Chondrocyte (in vitro differentiated cells): ENCODE measurements at regions not wholly inside any gene's neighbourhood (a gene's known extent, or its start where the extent isn't known, plus 50 kb on each side); places are given as distances from the start of the nearest gene placed in this dataset.

Experiments used
- DNase-seq: peaks from one replicate; pipeline ENCODE4 v3.0.0; 2021; ENCODE audit warnings: mixed read lengths, low spot score
- H3K27ac Mint-ChIP-seq: one replicate; pipeline ENCODE4 v1.8.0; 2021; ENCODE audit warnings: mild to moderate bottlenecking, moderate library complexity, mixed read lengths; ENCODE audit not compliant: unreplicated experiment
- H3K27me3 Mint-ChIP-seq: 2 replicates; pipeline ENCODE4 v1.8.0; 2021; ENCODE audit warnings: low read depth, mixed read lengths
- H3K36me3 Mint-ChIP-seq: 2 replicates; pipeline ENCODE4 v1.8.0; 2021; ENCODE audit warnings: low read depth, mixed read lengths
- H3K4me1 Mint-ChIP-seq: 2 replicates; pipeline ENCODE4 v1.8.0; 2021; ENCODE audit warnings: low read depth, mild to moderate bottlenecking, mixed read lengths
- H3K4me3 Mint-ChIP-seq: one replicate; pipeline ENCODE4 v1.8.0; 2021; ENCODE audit warnings: mild to moderate bottlenecking, moderate library complexity, mixed read lengths; ENCODE audit not compliant: unreplicated experiment
- H3K9me3 Mint-ChIP-seq: 2 replicates; pipeline ENCODE4 v1.8.0; 2021; ENCODE audit warnings: low read depth, mixed read lengths
- TF ChIP-seq, protein P1 (sequence below): fragments of 200-600 bp; sonication (generic); IDR thresholded peaks from 2 replicates; pipeline ENCODE4 v1.5.0; 2021; ENCODE audit warnings: antibody characterized with exemption, mild to moderate bottlenecking, moderate library complexity

DNA sequence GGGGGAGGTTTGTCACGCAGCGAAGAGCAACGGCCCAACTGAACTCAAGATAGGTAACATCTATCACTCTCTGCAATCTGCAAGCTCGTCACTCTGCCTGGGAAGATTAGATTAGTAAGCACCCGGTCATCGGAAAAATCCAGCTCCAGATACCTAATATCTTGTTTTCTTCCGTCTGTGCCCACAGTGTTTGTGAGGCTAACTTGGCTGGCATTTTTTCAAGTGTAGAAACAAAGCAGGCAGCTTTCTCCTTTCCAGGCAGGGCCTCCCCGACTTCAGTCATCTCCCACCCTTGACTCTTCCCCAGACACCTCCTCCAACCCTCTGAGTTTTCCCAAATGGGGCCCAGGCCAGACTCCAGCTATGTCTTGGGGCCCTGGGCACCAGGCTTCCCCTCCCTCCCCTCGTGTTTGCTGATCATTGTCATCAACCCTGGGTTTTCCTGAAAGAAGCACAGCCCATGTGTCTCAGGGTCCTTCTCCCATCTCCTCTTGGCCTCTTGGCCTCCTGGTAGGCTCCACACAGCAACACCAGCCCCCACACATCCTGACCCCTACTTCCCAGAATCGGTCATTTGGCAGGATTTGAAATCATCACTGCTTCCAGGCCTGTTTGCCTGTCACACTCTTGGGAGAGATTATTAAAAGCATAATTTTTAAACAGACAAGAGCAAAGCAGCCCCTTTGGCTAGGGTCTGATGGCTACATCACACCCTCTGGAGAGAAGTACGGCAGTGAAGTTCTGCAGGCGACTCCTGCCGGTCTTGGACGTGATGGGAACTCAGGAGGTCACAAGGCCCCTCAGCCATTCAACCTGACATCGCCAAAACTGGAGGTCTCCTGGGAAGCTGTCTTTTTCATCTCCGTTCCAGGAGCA, 144.9 kb upstream of the ID2 start:
- H3K4me3 Mint-ChIP-seq: no peak overlapping the region
- TF ChIP-seq, protein P1, sequence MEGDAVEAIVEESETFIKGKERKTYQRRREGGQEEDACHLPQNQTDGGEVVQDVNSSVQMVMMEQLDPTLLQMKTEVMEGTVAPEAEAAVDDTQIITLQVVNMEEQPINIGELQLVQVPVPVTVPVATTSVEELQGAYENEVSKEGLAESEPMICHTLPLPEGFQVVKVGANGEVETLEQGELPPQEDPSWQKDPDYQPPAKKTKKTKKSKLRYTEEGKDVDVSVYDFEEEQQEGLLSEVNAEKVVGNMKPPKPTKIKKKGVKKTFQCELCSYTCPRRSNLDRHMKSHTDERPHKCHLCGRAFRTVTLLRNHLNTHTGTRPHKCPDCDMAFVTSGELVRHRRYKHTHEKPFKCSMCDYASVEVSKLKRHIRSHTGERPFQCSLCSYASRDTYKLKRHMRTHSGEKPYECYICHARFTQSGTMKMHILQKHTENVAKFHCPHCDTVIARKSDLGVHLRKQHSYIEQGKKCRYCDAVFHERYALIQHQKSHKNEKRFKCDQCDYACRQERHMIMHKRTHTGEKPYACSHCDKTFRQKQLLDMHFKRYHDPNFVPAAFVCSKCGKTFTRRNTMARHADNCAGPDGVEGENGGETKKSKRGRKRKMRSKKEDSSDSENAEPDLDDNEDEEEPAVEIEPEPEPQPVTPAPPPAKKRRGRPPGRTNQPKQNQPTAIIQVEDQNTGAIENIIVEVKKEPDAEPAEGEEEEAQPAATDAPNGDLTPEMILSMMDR: no peak
- peaks cover 19% of the 10 kb centered on the region for H3K4me1 Mint-ChIP-seq
- no peak for DNase-seq
- H3K9me3 Mint-ChIP-seq: peaks cover 6% of the 10 kb centered on the region
- no peak overlapping the region for H3K27ac Mint-ChIP-seq
- no peaks in the 10 kb centered on the region for H3K36me3 Mint-ChIP-seq
- H3K27me3 Mint-ChIP-seq: no peaks in the 10 kb centered on the region

DNA sequence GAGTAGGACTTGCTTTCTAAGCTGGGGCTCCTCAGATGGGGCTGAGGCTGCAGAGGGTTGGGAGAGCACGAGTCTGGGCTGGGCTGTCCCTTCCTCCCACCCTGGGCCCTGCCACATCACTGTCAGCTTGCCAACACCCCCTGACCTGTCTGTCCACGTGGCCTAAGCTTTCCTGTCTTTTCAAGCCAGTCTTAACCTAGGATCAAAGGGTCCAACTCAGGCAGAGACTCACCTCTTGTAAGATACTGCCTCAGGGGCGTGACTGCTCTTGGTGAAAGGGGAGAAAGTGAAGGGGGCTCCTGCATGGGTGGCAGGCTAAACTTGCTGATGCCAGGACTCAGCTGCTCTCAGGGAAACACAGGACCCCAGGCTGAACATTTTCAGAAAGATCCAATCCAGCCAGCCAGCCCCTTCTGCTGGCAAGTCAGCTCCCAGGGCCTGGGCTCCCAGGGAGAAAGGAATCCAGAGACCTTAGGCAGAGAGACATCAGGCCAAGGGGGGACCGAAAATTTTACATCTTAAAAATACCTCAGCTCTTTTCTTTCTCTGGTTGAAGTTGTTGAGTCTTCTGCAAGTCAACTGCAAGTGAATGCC, 144.2 kb upstream of the ID2 start:
- peaks cover 2% of the 10 kb centered on the region for H3K9me3 Mint-ChIP-seq
- H3K27ac Mint-ChIP-seq: no peak overlapping the region
- no peaks in the 10 kb centered on the region for H3K36me3 Mint-ChIP-seq
- TF ChIP-seq, protein P1: no peak
- DNase-seq: no peak
- H3K27me3 Mint-ChIP-seq: no peaks in the 10 kb centered on the region
- H3K4me1 Mint-ChIP-seq: peaks cover 20% of the 10 kb centered on the region
- H3K4me3 Mint-ChIP-seq: no peak overlapping the region

DNA sequence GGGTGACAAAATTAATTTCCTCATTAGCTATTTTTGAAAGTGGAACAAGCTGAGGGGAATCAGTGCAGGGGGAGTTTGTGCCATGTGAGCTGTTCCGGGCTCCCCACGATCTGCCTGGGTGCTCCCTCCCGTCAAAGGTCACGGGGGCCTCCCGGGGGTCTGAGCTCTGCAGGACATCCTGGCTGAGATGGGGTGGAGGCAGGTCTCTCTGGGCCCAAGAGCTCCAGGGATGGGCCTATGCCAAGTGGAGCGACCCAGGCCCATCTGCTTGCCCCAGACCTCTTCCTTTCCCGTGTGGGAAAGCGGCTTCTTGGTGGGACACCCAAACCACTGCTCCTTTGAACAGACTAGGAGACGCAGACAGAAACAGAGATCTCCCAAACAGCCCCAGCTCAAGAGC, 143.3 kb upstream of the ID2 start:
- H3K4me3 Mint-ChIP-seq: no peak overlapping the region
- H3K9me3 Mint-ChIP-seq: no peaks in the 10 kb centered on the region
- no peaks in the 10 kb centered on the region for H3K27me3 Mint-ChIP-seq
- no peak for DNase-seq
- TF ChIP-seq, protein P1: no peak
- no peak overlapping the region for H3K27ac Mint-ChIP-seq
- peaks cover 29% of the 10 kb centered on the region for H3K4me1 Mint-ChIP-seq
- no peaks in the 10 kb centered on the region for H3K36me3 Mint-ChIP-seq

DNA sequence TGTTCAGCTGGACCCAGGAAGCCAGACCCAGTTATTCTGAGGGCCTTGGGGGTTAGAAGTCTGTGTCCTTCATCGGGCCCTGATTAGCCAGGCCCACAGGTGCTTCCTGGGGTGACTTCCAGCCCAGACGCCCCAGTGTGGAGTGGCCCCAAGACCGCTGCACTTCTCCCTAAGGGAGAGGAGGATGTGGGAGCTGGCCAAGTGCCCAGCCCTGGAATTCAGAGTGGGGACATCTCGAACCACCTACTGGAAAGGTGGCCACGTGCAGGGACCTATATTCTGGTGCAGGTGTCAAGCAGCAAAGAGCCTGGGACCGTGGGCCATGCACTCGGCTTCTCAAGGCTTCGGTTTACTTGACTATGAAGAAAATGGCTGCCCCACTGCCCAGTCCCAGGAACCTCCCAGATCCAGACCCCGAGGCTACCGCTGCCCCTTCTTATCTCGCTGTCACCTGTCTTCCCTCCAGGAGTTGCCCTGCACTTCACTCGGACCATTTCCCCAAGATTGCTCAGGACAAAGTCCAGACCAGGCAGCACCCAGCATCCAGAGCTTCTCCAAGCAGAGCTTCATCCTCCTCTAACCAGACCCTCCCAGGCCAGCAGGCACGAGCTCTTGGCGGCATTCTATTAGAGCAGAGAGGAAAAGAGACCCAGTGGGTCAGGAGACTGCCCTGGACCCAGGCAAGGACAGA, 142.8 kb upstream of the ID2 start:
- Mint-ChIP-seq H3K27me3 (no peaks in the 10 kb centered on the region), H3K9me3 (no peaks in the 10 kb centered on the region), H3K27ac (no peak overlapping the region), H3K4me3 (no peak overlapping the region), H3K36me3 (no peaks in the 10 kb centered on the region), H3K4me1 (peaks cover 35% of the 10 kb centered on the region)
- DNase-seq: no peak
- TF ChIP-seq, protein P1: no peak
